ENCODE measurements at regions not wholly inside any gene's neighbourhood (a gene's known extent, or its start where the extent isn't known, plus 50 kb on each side); places are given as distances from the start of the nearest gene placed in this dataset.

DNA sequence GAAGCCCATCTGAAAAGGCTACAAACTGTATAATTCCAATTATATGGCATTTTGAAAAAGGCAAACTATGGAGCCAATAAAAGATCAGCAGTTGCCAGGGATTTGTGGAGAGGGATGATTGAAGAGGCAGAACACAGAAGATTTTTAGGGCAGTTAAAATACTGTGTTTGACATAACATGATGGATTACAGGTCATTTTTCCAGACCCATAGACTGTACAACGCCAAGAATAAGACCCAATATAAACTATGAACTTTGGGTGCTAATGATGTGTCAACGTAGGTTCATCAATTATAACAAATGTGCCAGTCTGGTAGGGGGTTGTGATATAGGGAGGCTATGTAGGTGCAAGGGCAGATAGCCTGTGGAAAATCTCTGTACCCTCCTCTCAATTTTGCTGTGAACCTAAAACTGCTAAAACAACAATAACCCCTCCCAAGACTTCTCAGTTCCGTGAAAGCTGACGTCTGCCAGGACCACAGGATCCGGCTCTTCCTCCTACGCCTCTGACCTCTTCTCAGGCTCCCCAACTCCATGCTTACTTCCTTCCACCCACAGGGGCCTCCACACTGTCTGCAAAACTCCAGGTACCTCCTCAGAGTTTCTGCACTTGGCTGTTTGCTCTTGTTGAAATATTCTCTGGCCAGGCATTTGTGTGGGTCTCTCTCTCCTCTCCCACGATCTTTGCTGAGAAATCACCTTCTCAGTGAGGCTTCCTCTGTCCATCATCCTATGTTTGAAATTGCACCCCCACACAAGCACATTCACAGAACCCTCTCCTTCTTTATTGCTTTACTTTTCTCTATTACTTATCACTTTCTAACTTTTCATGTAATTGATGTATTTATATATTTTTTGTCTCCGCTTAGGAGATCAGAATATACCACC lies 131.4 kb downstream of the BBS10 start:
- DNase-seq, result no peak

GRCh38 chr12:76208129-76208528 lies 123.6 kb upstream of the NAP1L1 start:
- DNase-seq, result no peak

GRCh38 chr12:76206677-76207072 lies 122.2 kb upstream of the NAP1L1 start:
- no peak for DNase-seq

GRCh38 chr12:76206039-76206676 lies 121.7 kb upstream of the NAP1L1 start:
- no peak for DNase-seq

GRCh38 chr12:76202621-76203020 lies 118.1 kb upstream of the NAP1L1 start:
- DNase-seq, result no peak

- no peak for DNase-seq
Measured at GRCh38 chr12:76201758-76202157, 117.3 kb upstream of the NAP1L1 start.

DNA sequence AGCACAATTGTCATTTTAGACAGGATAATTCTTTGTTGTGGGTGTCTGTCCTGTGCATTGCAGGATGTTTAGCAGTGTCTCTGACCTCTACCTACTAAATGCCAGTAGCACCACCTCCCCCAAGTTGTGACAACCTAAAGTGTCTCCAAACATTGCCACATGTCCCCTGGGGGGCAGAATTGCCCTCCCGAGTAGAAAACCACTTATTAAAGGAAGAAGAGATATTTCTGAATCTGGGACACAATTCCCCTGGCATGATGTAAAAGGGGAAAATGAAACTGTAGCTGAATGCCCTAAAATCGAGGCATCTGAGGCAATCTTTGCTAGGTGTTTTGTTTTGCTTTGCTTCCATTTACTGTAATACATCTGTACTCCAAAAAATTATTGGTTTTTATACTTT lies 116.8 kb upstream of the NAP1L1 start:
- DNase-seq, result no peak

DNA sequence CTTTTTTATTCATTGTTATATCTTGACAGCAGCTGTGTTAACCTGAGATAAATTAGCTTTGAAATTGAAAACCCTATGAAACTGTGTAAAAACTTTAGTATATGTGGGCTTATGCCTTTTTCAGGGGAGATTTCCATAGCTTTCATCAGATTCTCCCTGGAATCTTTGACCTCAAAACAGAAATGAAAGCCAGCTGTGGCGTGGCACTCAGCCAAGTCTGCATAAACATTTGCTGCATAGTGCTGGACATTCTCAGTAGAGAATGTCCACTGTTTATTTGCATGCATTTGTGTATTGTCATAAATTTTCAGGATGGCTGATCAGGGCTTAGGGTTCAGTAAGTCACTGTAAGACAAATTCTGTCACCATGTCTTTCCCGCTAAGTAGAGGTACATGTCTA lies 115.3 kb upstream of the NAP1L1 start:
- no peak for DNase-seq

DNA sequence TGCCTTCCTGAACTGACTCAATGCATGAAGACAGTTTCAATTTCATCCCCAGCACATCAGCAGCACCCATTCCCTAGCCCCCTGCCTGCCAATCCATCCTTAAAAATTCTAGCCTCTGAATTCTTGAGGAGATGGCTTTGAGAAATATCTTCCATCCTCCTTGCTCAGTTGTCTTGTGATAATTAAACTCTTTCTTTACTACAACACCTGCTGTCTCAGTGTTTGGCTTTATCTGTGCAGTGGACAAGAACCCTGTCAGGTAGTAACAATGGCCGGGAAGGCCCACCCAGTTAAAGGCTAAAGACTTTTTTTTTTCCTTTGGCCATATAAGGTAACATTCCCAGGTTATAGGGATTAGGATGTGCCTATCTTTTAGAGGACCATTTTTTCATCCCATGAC lies 114.4 kb upstream of the NAP1L1 start:
- DNase-seq, result no peak

DNA sequence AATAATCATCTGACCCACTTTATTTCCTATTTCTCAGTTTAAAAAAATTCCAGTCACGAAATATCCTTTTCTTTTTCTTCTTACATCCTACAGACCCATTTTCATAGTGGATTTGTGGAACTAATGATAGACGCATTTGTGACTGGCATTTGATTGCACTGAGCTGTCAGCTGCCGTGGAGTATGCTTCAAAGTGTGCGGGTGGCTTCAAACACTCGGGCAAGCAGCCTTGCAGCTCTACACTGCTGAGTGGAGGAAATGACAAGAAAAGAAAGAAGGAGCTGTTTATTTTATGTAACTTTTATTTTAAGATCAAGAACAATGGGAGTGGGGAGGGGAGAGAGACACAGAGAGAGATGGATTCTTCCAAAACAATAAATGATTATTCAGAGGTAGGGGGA lies 112.8 kb upstream of the NAP1L1 start:
- DNase-seq, result no peak

DNA sequence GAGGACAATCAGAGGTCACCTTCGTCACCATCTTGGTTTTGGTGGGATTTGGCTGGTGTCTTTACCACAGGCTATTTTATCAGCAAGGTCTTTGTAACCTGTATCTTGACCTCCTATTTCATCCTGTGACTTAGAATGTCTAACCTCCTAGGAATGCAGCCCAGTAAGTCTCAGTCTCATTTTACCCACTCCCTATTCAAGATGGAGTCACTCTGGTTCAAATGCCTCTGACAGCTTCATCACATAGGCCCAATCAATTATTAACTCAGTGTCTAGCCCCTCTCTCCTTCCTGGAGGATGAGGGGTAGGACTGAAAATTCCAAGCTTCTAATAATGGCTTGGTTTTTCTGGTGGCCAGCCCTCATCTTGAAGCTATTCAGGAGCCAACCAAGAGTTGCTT lies 111.4 kb upstream of the NAP1L1 start:
- DNase-seq, result no peak

DNA sequence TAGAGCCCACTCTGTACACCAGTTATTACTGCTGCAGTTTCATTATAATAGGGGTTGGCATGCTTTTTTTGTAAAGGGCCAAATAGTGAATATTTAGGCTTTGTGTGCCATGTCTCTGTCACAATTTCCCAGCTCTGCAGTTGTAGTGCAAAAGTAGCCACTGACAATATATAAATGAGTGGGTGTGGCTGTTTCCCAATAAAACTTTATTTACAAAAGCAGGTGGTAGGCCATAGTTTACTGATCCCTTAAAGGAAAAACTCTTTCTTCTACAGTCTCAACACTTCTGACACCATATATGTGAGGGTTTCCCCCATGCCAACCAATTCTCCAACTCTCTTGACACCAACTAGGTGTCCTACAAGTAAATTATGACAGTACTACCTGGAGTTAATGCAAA lies 110.2 kb upstream of the NAP1L1 start:
- no peak for DNase-seq

- DNase-seq, result no peak
Measured at GRCh38 chr12:76193961-76194360, 109.5 kb upstream of the NAP1L1 start.

DNA sequence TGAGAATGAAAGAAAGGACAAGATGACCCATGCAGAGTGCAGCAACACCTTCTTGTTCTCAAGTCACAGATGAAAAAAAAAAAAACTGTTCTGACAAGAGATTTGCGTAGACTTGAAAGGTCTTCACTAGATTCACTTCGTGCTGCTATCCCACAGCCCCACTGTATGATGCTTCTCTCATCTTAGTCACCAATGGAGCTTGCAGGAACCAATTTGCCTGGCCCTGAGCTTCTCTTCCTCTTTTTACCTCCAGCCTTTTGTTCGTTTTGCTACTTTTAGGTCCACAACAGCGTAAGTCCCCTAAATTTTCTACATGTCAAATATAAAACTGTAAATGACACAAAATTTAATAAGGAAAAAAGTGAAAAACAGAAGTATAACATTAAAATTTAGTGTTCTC lies 107.9 kb upstream of the NAP1L1 start:
- DNase-seq, result no peak

DNA sequence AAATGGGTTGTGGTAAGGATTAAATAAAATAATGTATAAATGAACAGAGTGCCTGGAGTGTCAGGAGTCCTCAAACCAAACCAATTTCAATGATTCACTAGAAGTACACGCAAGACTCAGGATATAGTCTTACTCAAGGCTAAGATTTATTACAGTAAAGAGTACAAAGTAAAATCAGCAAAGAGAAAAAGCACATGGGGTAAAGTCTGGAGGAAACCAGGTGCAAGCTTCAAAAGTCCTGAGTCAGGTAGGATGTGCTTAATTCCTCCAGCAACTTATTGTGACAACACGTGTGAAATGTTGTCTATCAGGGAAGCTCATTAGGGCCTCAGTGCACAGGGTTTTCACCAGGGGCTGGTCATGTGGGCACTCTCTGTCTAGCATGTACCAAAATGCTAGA lies 105.8 kb upstream of the NAP1L1 start:
- DNase-seq, result no peak

- DNase-seq, result no peak
Measured at GRCh38 chr12:76189851-76190250, 105.4 kb upstream of the NAP1L1 start.

GRCh38 chr12:76187177-76187576 lies 102.7 kb upstream of the NAP1L1 start:
- no peak for DNase-seq

GRCh38 chr12:76186131-76186906 lies 101.8 kb upstream of the NAP1L1 start:
- DNase-seq, result no peak

DNA sequence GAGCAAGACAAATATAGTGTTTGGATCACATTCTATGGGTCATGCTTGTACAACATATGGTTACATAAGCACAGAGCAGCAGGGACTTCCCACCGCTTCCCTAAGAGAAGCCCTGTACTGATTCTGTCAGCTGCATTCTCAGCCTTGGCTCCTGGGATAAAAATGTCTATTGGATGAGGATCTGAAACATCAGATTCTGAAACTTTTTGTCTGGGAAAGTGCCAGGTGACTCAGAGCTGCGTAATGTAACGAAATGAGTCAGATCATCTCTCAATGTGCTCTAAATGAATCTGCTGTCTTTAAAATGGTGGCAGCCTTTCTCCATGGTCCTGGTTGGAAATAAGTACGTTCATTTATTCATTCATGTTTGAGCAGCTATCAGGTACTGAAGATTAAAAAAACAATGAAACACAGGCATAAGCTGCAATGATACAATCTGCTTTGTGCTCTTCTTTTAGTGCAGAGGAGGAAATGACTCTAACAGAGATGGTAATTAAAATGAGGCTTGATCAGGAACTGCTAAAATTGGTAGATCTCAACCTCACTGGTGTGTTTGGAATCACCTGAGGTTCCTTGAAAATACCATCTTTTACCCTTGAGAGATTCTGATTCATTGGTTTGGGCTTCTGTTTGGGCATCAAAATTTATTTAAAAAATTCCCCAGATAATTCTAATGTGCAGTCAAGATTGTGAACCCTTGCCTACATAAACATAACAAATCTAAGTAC lies 99.1 kb upstream of the NAP1L1 start:
- DNase-seq, result no peak

DNA sequence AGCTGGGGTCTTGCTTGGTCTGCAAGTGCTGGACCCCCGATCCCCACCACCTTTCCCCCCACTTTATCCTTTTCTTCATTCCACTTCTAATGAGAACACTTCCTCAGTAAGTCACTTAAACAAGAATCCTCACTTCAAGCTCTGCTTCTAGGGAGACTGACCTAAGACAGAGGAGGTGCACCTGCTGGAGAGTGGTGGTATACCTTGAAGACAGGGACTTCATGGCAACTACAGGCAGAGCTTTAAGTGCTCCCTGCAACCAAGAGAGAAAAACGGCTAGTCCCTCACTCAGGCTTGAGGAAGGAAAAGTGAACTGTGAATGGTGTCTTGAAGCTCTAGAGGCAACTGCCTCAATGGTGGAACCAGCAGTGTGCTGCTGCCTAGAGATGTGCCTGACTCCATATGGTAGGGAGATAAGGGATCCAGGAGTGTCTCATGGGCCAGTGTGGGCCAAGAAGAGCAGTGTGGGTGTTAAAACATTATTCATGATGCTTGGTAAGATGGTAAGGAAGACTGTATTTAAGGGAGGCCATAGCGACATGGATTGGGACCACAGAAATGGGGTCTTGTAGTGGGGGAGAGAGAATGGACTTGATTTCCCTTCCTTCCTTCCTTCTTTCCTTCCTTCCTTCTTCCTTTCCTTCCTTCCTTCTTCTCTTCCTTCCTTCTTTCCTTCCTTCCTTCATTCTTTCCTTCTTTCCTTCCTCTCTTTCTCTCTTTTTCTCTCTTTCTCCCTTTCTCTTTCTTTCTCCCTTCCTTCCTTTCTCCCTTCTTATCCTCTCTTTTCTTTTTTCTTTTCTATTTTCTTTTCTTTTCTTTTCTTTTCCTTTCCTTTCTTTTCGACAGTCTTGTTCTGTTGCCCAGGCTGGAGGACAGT lies 96.2 kb upstream of the NAP1L1 start:
- DNase-seq, result no peak

DNA sequence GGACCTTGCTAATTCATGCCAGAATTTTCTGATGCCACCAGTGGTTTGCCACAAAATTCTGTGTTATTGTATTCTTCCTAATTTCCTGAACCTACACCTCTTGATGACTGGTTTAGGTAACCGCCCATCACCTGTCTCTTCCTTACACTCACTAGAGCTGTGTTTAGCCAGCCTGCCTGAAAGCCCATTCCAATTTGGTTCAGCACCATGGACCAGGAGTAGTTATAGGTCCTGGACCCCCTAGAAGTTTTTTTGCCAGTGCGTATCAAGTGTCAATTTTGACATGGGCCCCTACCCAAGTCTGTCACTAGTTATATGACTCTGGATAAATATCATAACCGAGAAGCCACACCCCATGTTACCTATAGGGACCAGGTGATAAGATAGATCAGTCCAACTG lies 94.0 kb upstream of the NAP1L1 start:
- no peak for DNase-seq

DNA sequence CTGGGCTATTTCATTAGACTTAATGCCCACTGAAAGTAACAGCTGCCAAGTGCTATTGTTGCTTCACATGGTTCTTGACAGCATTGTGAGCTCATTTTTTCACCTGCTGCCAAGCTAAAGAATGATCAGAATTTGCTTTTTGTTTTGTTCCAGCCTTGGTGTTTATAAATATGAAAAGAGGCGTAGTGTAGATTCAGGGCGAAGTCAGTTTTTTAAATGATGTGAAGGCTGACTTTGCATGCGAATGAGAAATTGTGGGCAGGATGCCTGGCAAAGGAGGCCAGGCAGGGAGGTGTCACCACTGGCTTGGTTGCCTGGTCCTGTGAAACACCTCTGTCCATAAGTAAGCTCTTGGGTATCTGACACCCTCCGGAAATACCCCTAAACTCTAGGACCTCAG lies 93.3 kb upstream of the NAP1L1 start:
- DNase-seq, result no peak

All from SHP77 treated with DMSO at 0.1 percent for 48 hours (cell line).